ENCODE measurements at regions not wholly inside any gene's neighbourhood (a gene's known extent, or its start where the extent isn't known, plus 50 kb on each side); places are given as distances from the start of the nearest gene placed in this dataset.

DNA sequence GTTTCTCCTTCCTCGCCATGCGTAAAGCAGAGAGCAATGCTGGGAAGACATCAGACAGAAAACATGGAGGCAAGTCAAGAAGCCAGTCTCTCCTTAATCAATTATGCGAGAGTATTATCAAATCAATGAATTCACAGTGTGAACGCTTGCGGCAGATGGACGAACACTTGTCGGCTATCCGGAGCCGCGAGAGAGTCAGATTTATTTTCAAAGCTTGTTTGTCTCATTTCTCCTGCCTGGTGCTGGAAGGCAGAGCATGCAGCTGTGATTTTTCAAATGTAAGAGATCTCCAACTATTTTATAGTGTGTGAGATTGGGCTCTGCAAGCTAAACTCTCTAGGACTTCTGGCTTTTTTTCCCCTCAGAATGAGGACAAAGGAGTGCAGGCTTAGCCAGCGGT, 252.3 kb downstream of the SNX10 start:
- TF ChIP-seq CTCF (IDR thresholded peaks at IDR 0.05; ENCODE audit: extremely low read depth, missing control alignments), result no peak
- DNase-seq (ENCODE audit: low spot score), result no peak

DNA sequence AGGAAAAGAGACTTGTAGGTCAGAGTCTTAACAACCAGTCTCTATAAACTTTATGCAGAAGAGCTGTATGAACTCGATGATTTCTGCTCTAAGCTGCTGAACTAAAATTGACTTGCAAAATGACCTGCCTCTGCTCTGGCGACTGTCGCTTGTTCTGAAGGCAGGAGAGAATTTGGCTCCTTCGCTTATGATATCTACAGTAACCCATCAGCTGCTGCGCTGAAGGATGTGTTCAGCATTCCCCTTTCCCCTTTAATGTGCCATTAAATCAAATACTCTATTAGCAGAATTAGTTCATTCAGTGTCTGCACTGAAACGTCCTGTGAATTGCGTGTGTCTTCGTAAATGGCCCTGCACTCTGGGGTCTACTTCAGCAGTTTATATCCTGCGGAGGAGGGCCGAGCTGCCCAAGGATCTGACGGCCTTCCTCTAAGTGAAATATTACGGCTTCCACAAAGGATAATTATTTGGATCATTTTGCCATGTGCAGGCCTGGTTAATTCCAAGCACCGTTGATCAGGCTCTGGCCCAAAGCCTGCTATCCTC, 254.9 kb downstream of the SNX10 start:
- TF ChIP-seq CTCF (IDR thresholded peaks at IDR 0.05; ENCODE audit: extremely low read depth, missing control alignments), result no peak
- DNase-seq (ENCODE audit: low spot score), result no peak

GRCh38 chr7:26547156-26547555, 255.5 kb downstream of the SNX10 start:
- no peak for TF ChIP-seq CTCF (IDR thresholded peaks at IDR 0.05; ENCODE audit: extremely low read depth, missing control alignments)
- no peak for DNase-seq (ENCODE audit: low spot score)

- DNase-seq (ENCODE audit: low spot score), result no peak
- TF ChIP-seq CTCF (IDR thresholded peaks at IDR 0.05; ENCODE audit: extremely low read depth, missing control alignments), result no peak
Observed at GRCh38 chr7:26549281-26549944, 257.8 kb downstream of the SNX10 start.

DNA sequence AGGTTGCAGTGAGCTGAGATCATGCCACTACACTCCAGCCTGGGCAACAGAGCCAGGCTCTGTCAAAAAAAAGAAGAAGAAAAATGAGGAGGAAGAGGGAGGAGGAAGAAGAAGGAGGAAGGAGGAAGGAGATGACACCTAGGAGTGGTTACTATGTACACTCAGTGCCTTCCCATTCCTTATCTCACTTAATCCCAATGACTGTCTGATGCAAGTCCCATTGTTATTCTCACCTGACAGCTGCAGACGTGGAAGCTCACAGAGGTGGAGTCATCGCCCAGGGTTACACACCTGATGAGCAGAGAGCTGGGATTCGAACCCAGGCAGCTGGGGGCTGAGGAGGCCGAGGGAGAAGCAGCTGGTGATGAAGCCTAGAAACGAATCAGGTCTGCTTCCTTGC, 258.8 kb downstream of the SNX10 start:
- no peak for DNase-seq (ENCODE audit: low spot score)

DNA sequence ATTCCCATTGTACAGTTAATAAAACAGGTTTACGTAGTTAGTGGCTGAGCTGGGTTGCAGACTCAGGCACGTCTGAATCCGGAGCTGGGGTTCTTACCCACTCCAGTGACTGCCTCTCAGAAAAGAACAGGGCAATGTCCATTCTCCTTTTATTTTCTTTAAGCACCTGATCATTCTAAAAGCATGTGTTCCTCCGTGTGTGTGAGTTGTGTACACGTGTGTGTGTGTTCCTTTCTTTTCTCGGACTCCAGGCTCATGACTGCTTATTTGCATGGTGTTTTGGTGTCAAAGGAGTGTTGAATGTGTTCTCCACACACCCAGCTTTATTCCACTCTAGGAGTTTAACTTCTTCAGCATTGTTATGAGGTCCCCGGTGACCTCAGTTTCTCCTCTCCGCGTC, 260.1 kb downstream of the SNX10 start:
- DNase-seq (ENCODE audit: low spot score), result no peak
- TF ChIP-seq CTCF (IDR thresholded peaks at IDR 0.05; ENCODE audit: extremely low read depth, missing control alignments), result no peak

More for the DNA sequence above, 258.8 kb downstream of the SNX10 start:
- TF ChIP-seq CTCF (IDR thresholded peaks at IDR 0.05; ENCODE audit: extremely low read depth, missing control alignments), result no peak

DNA sequence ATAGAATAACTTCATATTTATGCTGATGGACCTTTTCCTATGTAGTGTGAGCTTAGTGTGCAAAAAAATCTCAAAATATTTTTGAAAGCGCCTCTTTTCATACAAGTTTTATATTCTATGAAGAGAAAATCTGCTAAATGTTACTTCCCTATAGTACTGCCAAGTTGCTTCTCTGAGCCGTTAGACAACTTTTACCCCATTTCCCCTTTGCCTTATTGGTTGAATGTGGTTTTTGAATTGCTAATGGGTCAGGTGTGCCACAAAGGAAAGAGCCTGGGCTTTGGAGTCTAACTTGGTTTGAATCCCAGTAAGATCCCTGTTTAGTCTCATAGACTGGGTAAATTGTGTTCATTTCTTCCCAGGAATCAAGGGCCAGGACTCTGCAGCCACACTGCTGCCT, 261.5 kb downstream of the SNX10 start:
- no peak for DNase-seq (ENCODE audit: low spot score)
- no peak for TF ChIP-seq CTCF (IDR thresholded peaks at IDR 0.05; ENCODE audit: extremely low read depth, missing control alignments)
